Breast epithelium (tissue), 3 donors: ENCODE measurements at regions not wholly inside any gene's neighbourhood (a gene's known extent, or its start where the extent isn't known, plus 50 kb on each side); places are given as distances from the start of the nearest gene placed in this dataset.

Source experiments
- CTCF ChIP-seq, 3 donors: fragments of 450-650 bp; IDR thresholded peaks; one replicate each; pipeline ENCODE4 v1.5.1; 2016 to 2017; ENCODE audit warnings: antibody characterized with exemption in 3 of 3, mild to moderate bottlenecking in 3 of 3, moderate library complexity in 3 of 3
- POLR2A ChIP-seq: fragments of 450-650 bp; IDR thresholded peaks from one replicate; pipeline ENCODE4 v1.6.1; 2016; ENCODE audit warnings: antibody characterized with exemption, mild to moderate bottlenecking, moderate library complexity
- POLR2AphosphoS5 ChIP-seq, 3 donors: sonication (generic); formaldehyde crosslinking; IDR thresholded peaks; one replicate each; pipeline ENCODE4 v1.6.1; 2017; ENCODE audit warnings: antibody characterized with exemption in 3 of 3

DNA sequence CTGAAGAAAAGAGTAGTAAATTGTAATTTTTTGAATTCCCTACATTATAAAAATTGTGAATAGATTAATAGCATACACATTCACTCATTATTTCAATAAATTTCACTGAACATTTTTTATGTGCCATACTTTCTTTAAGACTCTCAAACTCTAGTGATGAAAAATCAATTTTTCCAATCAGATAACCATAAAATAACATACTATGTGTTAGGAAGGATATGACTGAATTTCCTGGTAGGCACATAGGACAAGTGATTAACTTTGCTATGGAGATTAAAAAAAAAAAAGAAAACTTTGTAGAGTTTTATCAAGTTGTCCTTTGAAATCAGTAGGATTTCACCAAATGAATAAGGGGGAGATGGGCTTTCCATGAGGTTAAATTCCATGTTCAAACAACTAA lies 1597.3 kb upstream of the LRRTM3 start:
- TF ChIP-seq CTCF (IDR thresholded peaks at IDR 0.05): no peak
- TF ChIP-seq POLR2A: no peak
- no peak for TF ChIP-seq POLR2AphosphoS5 (IDR thresholded peaks at IDR 0.05)
